NCI-H526 (cell line): ENCODE measurements at regions not wholly inside any gene's neighbourhood (a gene's known extent, or its start where the extent isn't known, plus 50 kb on each side); places are given as distances from the start of the nearest gene placed in this dataset.
"Not testable (repeated sequence)": the region's sequence is repeated elsewhere in the genome, so short reads cannot be mapped to it uniquely, and the experiment has no call there.

ENCODE experiments used
- DNase-seq, 2 experiments: peaks; one replicate each; lab custom pipeline; 2025; lab: John Stamatoyannopoulos, UW

- no peak for DNase-seq
These were observed 109.3 kb upstream of the TRHDE start for GRCh38 chr12:72162875-72163274.

DNA sequence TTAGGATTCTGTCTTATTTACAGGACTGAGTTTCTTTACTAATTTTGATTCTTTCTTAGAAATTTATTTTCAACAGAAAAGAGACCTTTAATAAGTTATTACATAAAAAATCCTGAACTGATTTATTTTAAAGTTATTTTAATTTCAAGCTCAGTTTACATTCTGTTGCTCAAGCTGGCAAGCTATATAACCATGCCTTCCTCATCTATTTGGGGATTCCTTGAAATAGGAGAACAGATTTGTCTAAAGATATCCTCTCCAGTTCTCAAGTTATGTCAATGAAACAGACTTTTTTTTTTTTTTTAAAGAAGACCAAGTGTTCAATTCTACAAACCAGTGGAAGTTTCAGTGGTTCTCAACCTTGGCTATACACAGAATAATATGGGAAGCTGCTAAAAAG, 103.3 kb upstream of the TRHDE start:
- DNase-seq: no peak

DNA sequence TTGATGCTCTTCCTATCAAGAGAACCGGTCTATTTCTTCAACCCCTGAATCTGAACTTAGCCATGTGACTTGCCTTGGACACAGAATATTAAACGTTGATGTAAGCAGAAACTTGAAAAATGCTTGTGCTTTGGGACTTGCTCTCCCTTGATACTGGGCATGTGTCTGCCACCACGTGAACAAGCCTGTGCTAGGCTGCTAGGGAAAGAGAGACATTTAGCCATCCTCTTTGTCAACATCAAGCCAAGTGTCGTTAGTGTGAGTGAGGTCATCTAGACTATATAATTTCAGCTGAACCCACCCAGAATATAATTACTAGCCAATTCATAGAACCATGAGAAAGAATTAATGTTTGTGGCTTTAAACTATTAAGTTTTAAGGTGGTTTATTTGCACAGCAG, 98.2 kb upstream of the TRHDE start:
- no peak for DNase-seq

- no peak for DNase-seq
These were observed 93.9 kb upstream of the TRHDE start for GRCh38 chr12:72178244-72178643.

DNA sequence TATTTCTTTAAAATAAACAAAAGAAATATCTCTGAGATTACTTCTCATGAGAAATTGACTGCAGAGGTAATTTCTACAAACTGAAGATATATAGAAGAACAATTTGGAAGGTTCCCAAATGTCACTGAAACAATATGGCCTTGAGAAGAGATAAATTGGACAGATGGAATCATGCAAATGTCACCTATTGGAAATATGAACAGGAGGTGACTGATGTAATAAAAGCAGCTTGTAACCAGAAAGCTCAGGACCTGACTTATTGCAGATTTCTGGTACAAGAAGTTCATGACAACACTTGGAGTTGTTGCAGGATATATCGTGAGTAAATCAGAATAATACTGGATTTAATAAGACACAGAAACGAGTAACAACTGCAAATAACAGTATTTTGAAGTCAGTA, 93.3 kb upstream of the TRHDE start:
- no peak for DNase-seq

DNA sequence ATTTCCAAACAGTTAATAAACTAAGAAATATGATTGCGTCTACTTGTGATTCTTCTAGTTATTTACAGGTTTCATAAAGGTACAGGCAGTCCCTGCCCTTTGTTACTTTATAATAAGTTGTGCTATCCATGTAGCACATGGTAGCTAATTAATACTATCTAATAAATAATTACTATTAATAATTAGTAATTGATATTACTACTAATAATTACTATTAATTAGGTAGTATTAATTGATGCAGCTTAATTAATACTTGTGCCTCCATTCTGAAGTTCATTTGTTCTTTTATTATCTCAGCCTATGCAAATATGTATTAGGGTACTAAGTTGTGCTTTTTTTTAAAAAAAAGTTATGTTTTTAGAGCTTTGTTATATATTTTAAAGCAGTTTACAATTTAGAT, 92.3 kb upstream of the TRHDE start:
- no peak for DNase-seq

GRCh38 chr12:72184971-72185533, 87.1 kb upstream of the TRHDE start:
- DNase-seq: not testable (repeated sequence)

DNA sequence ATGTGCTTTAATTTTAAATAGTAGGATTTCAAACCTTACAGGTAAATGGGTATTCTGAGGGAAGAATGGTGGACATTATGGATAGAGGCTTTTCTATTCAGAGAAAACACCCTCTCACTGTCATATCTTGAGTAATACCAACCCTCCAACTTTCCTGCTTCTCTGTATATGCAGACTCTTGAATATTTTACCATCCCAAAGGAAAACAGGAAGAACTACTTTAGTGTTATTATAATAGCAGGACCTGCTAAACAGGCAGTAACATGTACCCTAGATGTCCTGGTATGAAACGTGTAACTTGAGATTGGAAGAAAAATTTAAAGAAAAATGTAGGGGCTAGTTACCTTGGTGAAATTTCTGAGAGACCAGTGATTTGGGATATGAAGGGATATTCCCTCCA, 82.9 kb upstream of the TRHDE start:
- no peak for DNase-seq

- no peak for DNase-seq
These were observed 80.4 kb upstream of the TRHDE start for GRCh38 chr12:72191761-72192160.

GRCh38 chr12:72197790-72198189, 74.4 kb upstream of the TRHDE start:
- DNase-seq: no peak

DNA sequence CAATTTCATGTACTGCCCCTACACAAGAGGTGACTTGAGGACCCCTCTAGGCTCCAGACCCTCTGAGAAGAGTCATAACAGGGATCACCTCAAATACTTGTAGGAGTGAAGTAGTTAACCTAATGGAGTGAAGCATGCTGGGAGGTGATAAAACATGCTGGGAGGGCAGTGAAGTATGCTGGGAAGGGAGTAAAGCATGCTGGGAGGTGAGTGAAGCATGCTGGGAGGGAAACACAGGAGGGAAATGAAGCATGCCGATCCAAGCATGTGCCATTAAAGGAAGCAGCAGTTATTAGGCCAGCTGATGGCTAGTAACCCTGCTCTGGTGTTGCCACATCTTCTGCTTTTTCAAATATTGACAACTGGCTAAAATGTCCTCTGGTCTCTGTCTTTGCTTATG, 70.7 kb upstream of the TRHDE start:
- DNase-seq: no peak

DNA sequence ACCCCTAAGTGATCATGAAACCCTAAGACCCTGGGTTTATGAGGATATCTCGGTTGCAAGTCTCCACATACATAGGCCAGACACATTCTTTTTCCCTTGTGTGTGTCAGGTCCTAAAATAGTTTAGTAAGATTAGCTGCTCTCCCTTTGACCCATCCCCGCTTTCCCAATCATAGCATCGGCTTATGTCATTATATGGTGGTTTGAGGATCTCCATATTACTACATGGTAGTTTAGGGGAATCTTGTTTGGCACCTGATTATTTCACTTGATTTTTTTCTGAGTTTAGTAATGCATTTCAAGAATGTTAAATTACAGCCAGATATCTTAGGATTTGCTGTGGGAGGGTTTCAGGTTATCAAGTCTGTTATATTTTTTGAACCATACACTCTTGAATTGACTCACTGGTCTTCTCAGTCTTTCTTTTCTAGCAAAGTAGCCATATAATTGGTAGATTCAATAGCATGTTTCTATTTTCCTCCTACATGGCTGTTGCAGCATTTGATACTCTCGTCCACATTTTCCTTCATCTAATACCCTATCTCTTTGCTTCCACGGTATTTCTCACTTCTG, 68.3 kb upstream of the TRHDE start:
- no peak for DNase-seq

GRCh38 chr12:72207079-72207478, 65.1 kb upstream of the TRHDE start:
- no peak for DNase-seq

DNA sequence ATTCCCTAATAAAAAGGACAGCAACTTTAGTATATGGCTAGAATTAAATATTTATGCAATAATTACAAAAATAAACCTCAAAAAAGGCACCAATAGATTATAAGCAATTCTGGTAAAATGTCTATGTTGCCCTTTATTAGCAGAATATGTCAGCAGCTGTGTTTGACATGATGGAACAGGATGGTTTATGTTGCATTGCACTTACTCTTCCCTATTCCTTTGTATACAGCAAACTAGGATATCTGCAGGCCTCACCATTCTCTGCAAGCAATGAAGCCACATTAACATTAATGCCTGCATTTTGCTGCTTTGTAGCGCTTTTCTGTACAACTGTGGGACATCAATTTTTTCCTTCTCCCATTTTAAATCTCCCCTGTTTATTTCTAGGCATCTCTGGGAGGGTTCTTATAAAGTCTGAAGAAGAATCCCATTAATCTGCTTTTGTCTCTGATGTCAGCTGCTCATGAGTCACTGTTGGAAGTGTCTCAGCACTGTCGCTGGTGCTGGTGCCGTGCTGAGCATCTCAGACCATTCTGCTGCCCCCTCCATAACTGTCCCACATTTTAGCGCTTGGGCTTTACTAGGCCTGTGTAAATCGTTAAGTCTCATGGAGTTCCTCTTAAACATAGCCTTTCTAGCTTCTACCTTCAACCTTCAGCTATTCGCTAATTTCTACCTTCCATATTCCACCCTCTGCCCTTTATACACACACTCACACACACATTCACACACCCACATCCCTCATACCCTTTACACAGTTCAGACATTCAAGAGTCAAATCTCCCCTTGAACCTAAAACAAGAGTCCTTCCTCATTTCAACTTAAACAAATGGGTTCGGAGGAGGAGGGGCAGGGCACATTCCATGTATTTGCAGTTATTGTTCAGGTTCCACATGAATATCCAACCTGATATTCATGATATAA, 64.4 kb upstream of the TRHDE start:
- no peak for DNase-seq

DNA sequence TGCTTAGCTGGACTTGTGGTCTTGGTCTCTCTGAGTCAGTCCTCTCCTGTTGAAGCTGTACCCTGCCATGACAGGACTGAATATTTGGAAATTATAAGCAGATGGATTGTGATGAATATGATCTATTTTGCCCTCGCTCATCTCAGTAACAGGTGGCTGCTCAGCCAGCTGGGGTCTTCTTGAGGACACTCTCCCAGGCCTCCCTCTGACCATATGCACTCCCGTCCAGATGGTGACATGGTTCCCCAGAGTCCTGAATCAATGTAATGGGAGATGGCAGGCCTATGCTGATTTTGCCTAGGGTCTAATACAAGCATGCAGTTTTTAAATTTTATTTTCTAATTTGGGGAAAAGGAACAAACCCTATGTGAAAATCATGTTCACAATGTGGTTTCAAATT, 63.1 kb upstream of the TRHDE start:
- no peak for DNase-seq

DNA sequence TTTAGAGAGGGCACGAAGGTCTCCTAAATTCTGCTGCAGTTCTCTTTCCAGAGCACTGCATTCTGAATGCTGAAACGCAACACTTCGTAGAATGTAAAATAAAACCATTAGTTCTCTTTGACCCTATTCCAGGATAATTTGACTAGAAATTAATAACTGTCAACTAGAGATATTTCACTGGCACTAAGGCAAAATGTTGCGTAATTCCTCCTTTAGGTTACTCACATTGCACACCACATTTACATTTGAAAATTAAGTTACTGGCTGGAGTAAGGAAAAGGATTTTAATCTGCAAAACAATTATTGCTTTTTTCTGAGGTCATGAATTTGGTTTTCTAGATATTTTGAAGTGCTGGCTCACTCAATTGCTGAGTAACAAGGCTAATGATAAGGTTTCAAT, 58.0 kb upstream of the TRHDE start:
- DNase-seq: no peak

GRCh38 chr12:72215287-72215686, 56.9 kb upstream of the TRHDE start:
- not testable (repeated sequence) for DNase-seq

GRCh38 chr12:72219937-72220336, 52.2 kb upstream of the TRHDE start:
- no peak for DNase-seq
